ENCODE measurements at regions not wholly inside any gene's neighbourhood (a gene's known extent, or its start where the extent isn't known, plus 50 kb on each side); places are given as distances from the start of the nearest gene placed in this dataset.

- no peaks in the 10 kb centered on the region for H3K4me1 Mint-ChIP-seq
- ChIA-PET POLR2A (no interaction called here), CTCF (no interaction called here)
- no peak for ATAC-seq
- H3K4me3 Mint-ChIP-seq = no peak overlapping the region
- peaks cover 0 to 5% (median 0%) of the 10 kb centered on the region in 11 donors for H3K9me3 Mint-ChIP-seq
- no peak overlapping the region for H3K27ac Mint-ChIP-seq
- Histone ChIP-seq H3K4me1 (ENCODE audit: control insufficient read depth in 2 of 2, insufficient read depth in 2 of 2, low read length in 2 of 2) (no peaks in the 10 kb centered on the region), H3K27me3 (ENCODE audit: control insufficient read depth in 2 of 2, insufficient read depth in 2 of 2, low read length in 2 of 2) (no peaks in the 10 kb centered on the region), H3K4me3 (ENCODE audit: low read length) (no peak overlapping the region), H3K27ac (ENCODE audit: low read depth, low read length) (no peak overlapping the region), H3K36me3 (ENCODE audit: control insufficient read depth in 2 of 3, insufficient read depth in 3 of 3, low read length in 3 of 3) (no peaks in the 10 kb centered on the region), H3K9me3 (ENCODE audit: control insufficient read depth in 2 of 3, low read length in 3 of 3) (no peaks in the 10 kb centered on the region)
- H3K27me3 Mint-ChIP-seq = peaks cover 0 to 5% (median 2%) of the 10 kb centered on the region in 5 donors
- no peak for DNase-seq
- no peaks in the 10 kb centered on the region for H3K36me3 Mint-ChIP-seq
- intact Hi-C loops (cut with micrococcal nuclease) = no loop called here
These were observed 541.8 kb upstream of the VRK2 start for GRCh38 chr2:57504787-57505186.

DNA sequence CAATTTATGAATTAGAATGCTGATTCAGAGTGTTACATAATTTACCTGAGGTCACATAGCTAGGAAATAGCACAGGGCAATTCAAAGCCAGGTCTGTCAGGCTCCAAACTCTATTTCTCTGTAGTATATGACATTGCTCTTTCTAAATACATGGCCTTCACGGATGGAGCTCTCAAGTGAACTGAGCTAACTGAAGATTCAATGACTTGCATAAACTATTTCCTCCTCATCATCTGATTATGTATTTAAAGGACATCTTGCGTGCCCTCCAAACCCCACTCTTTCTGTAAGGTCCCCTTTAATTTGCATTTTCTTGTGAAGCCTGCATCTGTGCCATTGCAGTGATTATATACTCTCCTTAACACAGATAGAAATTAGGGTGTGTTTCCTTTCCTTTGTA is 537.4 kb upstream of the VRK2 start:
- Mint-ChIP-seq H3K36me3 (no peaks in the 10 kb centered on the region), H3K9me3 (peaks cover 0 to 5% (median 0%) of the 10 kb centered on the region in 11 donors), H3K4me1 (no peaks in the 10 kb centered on the region), H3K27ac (no peak overlapping the region), H3K27me3 (peaks cover 0 to 8% (median 5%) of the 10 kb centered on the region in 5 donors), H3K4me3 (no peak overlapping the region)
- no peak overlapping the region for H3K4me3 ChIP-seq (ENCODE audit: low read length)
- H3K9me3 ChIP-seq (ENCODE audit: control insufficient read depth in 2 of 3, low read length in 3 of 3) = no peaks in the 10 kb centered on the region
- intact Hi-C loops (cut with micrococcal nuclease) = no loop called here
- no peak for DNase-seq
- no peaks in the 10 kb centered on the region for H3K4me1 ChIP-seq (ENCODE audit: control insufficient read depth in 2 of 2, insufficient read depth in 2 of 2, low read length in 2 of 2)
- ChIA-PET POLR2A (no interaction called here), CTCF (no interaction called here)
- no peaks in the 10 kb centered on the region for H3K27me3 ChIP-seq (ENCODE audit: control insufficient read depth in 2 of 2, insufficient read depth in 2 of 2, low read length in 2 of 2)
- H3K36me3 ChIP-seq (ENCODE audit: control insufficient read depth in 2 of 3, insufficient read depth in 3 of 3, low read length in 3 of 3) = no peaks in the 10 kb centered on the region
- no peak for ATAC-seq
- H3K27ac ChIP-seq (ENCODE audit: low read depth, low read length) = no peak overlapping the region

DNA sequence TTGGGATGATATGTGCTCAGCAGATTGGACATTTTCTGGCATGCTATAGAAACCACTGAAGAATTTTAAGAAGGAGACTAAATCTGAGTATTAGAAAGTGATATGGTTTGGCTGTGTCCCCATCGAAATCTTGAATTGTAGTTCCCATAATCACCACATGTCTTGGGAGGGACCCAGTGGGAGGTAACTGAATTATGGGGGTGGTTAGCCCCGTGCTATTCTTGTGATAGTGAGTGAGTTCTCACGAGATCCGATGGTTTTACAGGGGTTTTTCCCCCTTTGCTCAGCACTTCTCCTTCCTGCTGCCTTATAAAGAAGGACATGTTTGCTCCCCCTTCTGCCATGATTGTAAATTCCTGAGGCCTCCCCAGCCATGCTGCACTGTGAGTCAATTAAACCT is 535.9 kb upstream of the VRK2 start:
- H3K4me3 ChIP-seq (ENCODE audit: low read length) = no peak overlapping the region
- no peaks in the 10 kb centered on the region for H3K27me3 ChIP-seq (ENCODE audit: control insufficient read depth in 2 of 2, insufficient read depth in 2 of 2, low read length in 2 of 2)
- ATAC-seq (no peak), DNase-seq (no peak)
- no peaks in the 10 kb centered on the region for H3K4me1 ChIP-seq (ENCODE audit: control insufficient read depth in 2 of 2, insufficient read depth in 2 of 2, low read length in 2 of 2)
- Mint-ChIP-seq H3K36me3 (no peaks in the 10 kb centered on the region), H3K4me1 (no peaks in the 10 kb centered on the region), H3K27ac (no peak overlapping the region), H3K27me3 (peaks cover 0 to 8% (median 5%) of the 10 kb centered on the region in 5 donors), H3K4me3 (no peak overlapping the region), H3K9me3 (peaks cover 0 to 5% (median 0%) of the 10 kb centered on the region in 11 donors)
- POLR2A ChIA-PET = no interaction called here
- no peak overlapping the region for H3K27ac ChIP-seq (ENCODE audit: low read depth, low read length)
- intact Hi-C loops (cut with micrococcal nuclease) = no loop called here
- no peaks in the 10 kb centered on the region for H3K9me3 ChIP-seq (ENCODE audit: control insufficient read depth in 2 of 3, low read length in 3 of 3)
- H3K36me3 ChIP-seq (ENCODE audit: control insufficient read depth in 2 of 3, insufficient read depth in 3 of 3, low read length in 3 of 3) = no peaks in the 10 kb centered on the region
- CTCF ChIA-PET = no interaction called here

DNA sequence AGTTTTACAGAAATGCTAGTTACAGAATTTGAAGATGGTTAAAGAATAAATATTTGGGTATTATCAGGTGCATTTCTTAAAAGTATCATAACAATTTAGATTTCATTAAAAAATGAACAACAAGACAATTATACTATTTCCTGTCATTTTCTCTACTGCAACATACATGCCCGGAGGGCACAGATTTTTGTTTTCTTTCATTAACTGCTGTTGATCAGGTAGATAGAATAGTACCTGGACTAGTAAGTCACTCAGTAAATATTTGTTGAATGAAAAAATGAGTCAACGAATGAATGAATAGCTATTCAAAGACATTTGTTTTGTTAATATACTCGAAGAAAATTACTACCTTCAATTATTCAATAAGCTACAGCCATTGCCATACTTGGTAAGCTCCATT is 531.2 kb upstream of the VRK2 start:
- no peaks in the 10 kb centered on the region for H3K36me3 Mint-ChIP-seq
- no peaks in the 10 kb centered on the region for H3K9me3 Mint-ChIP-seq
- H3K9me3 ChIP-seq (ENCODE audit: control insufficient read depth in 2 of 3, low read length in 3 of 3) = no peaks in the 10 kb centered on the region
- no peaks in the 10 kb centered on the region for H3K27me3 ChIP-seq (ENCODE audit: control insufficient read depth in 2 of 2, insufficient read depth in 2 of 2, low read length in 2 of 2)
- POLR2A ChIA-PET = no interaction called here
- intact Hi-C loops (cut with micrococcal nuclease) = loop anchor here in 1 of 2 donors (5.0 kb wide), 1 partner anchor 1383 kb away; no protein-coding TSS in a partner anchor
- H3K27ac ChIP-seq (ENCODE audit: low read depth, low read length) = no peak overlapping the region
- no peak overlapping the region for H3K27ac Mint-ChIP-seq
- H3K36me3 ChIP-seq (ENCODE audit: control insufficient read depth in 2 of 3, insufficient read depth in 3 of 3, low read length in 3 of 3) = no peaks in the 10 kb centered on the region
- peaks cover 0 to 4% (median 0%) of the 10 kb centered on the region in 5 donors for H3K27me3 Mint-ChIP-seq
- DNase-seq = no peak
- no peaks in the 10 kb centered on the region for H3K4me1 Mint-ChIP-seq
- CTCF ChIA-PET = no interaction called here
- H3K4me3 Mint-ChIP-seq = no peak overlapping the region
- H3K4me1 ChIP-seq (ENCODE audit: control insufficient read depth in 2 of 2, insufficient read depth in 2 of 2, low read length in 2 of 2) = no peaks in the 10 kb centered on the region
- H3K4me3 ChIP-seq (ENCODE audit: low read length) = no peak overlapping the region
- ATAC-seq = no peak

- ChIA-PET CTCF (no interaction called here), POLR2A (no interaction called here)
- intact Hi-C loops (cut with micrococcal nuclease) = loop anchor here (1.0 to 5.0 kb wide), 2 partner anchors 1334 to 1385 kb away; partner anchors contain the start of gene CCDC85A (in 1 of the 2)
- Mint-ChIP-seq H3K27ac (no peak overlapping the region), H3K4me3 (no peak overlapping the region), H3K36me3 (no peaks in the 10 kb centered on the region), H3K4me1 (no peaks in the 10 kb centered on the region), H3K27me3 (peaks cover 0 to 4% (median 0%) of the 10 kb centered on the region in 5 donors), H3K9me3 (peaks cover 0 to under 1% (median 0%) of the 10 kb centered on the region in 11 donors)
- Histone ChIP-seq H3K27me3 (ENCODE audit: control insufficient read depth in 2 of 2, insufficient read depth in 2 of 2, low read length in 2 of 2) (no peaks in the 10 kb centered on the region), H3K27ac (ENCODE audit: low read depth, low read length) (no peak overlapping the region), H3K36me3 (ENCODE audit: control insufficient read depth in 2 of 3, insufficient read depth in 3 of 3, low read length in 3 of 3) (no peaks in the 10 kb centered on the region), H3K9me3 (ENCODE audit: control insufficient read depth in 2 of 3, low read length in 3 of 3) (no peaks in the 10 kb centered on the region), H3K4me1 (ENCODE audit: control insufficient read depth in 2 of 2, insufficient read depth in 2 of 2, low read length in 2 of 2) (no peaks in the 10 kb centered on the region), H3K4me3 (ENCODE audit: low read length) (no peak overlapping the region)
- ATAC-seq (peak; percentile 52), DNase-seq (peak in 5 of 9 donors; percentile 7 to 25 (median 11))
These were observed 529.8 kb upstream of the VRK2 start for GRCh38 chr2:57516698-57517340.

- no peak overlapping the region for H3K27ac Mint-ChIP-seq
- POLR2A ChIA-PET = no interaction called here
- ATAC-seq (no peak), DNase-seq (no peak)
- no peak overlapping the region for H3K4me3 ChIP-seq (ENCODE audit: low read length)
- peaks cover 0 to 4% (median 0%) of the 10 kb centered on the region in 3 experiments for H3K9me3 ChIP-seq (ENCODE audit: control insufficient read depth in 2 of 3, low read length in 3 of 3)
- H3K4me1 Mint-ChIP-seq = no peaks in the 10 kb centered on the region
- CTCF ChIA-PET = no interaction called here
- no peaks in the 10 kb centered on the region for H3K27me3 ChIP-seq (ENCODE audit: control insufficient read depth in 2 of 2, insufficient read depth in 2 of 2, low read length in 2 of 2)
- H3K4me3 Mint-ChIP-seq = no peak overlapping the region
- no peak overlapping the region for H3K27ac ChIP-seq (ENCODE audit: low read depth, low read length)
- peaks cover 0 to 28% (median 12%) of the 10 kb centered on the region in 11 donors for H3K9me3 Mint-ChIP-seq
- H3K36me3 Mint-ChIP-seq = peaks cover 0 to 7% (median 0%) of the 10 kb centered on the region in 5 donors
- no peaks in the 10 kb centered on the region for H3K4me1 ChIP-seq (ENCODE audit: control insufficient read depth in 2 of 2, insufficient read depth in 2 of 2, low read length in 2 of 2)
- H3K36me3 ChIP-seq (ENCODE audit: control insufficient read depth in 2 of 3, insufficient read depth in 3 of 3, low read length in 3 of 3) = no peaks in the 10 kb centered on the region
- H3K27me3 Mint-ChIP-seq = no peaks in the 10 kb centered on the region
- intact Hi-C loops (cut with micrococcal nuclease) = no loop called here
These were observed 523.3 kb upstream of the VRK2 start for GRCh38 chr2:57523304-57523703.

- no peak for DNase-seq
- H3K36me3 ChIP-seq (ENCODE audit: control insufficient read depth in 2 of 3, insufficient read depth in 3 of 3, low read length in 3 of 3) = no peaks in the 10 kb centered on the region
- Mint-ChIP-seq H3K4me3 (no peak overlapping the region), H3K36me3 (peaks cover 0 to 2% (median 0%) of the 10 kb centered on the region in 5 donors), H3K9me3 (peaks cover 0 to 37% (median 12%) of the 10 kb centered on the region in 11 donors), H3K27me3 (peaks cover 0 to 4% (median 0%) of the 10 kb centered on the region in 5 donors), H3K4me1 (no peaks in the 10 kb centered on the region), H3K27ac (no peak overlapping the region)
- ChIA-PET POLR2A (no interaction called here), CTCF (no interaction called here)
- intact Hi-C loops (cut with micrococcal nuclease) = no loop called here
- H3K27ac ChIP-seq (ENCODE audit: low read depth, low read length) = no peak overlapping the region
- no peaks in the 10 kb centered on the region for H3K27me3 ChIP-seq (ENCODE audit: control insufficient read depth in 2 of 2, insufficient read depth in 2 of 2, low read length in 2 of 2)
- no peak overlapping the region for H3K4me3 ChIP-seq (ENCODE audit: low read length)
- H3K4me1 ChIP-seq (ENCODE audit: control insufficient read depth in 2 of 2, insufficient read depth in 2 of 2, low read length in 2 of 2) = no peaks in the 10 kb centered on the region
- H3K9me3 ChIP-seq (ENCODE audit: control insufficient read depth in 2 of 3, low read length in 3 of 3) = peaks cover 0 to 8% (median 0%) of the 10 kb centered on the region in 3 experiments
- no peak for ATAC-seq
These were observed 518.9 kb upstream of the VRK2 start for GRCh38 chr2:57527685-57528084.

Measured in naive thymus-derived CD4-positive, alpha-beta T cell (primary cell).